NCI-H524 (cell line): ENCODE measurements at regions not wholly inside any gene's neighbourhood (a gene's known extent, or its start where the extent isn't known, plus 50 kb on each side); places are given as distances from the start of the nearest gene placed in this dataset.

ENCODE experiments used
- DNase-seq, 2 experiments: peaks; one replicate each; lab custom pipeline; 2025; lab: John Stamatoyannopoulos, UW

- DNase-seq, result no peak
These were observed 308.8 kb upstream of the ZNF32 start for GRCh38 chr10:43957267-43958070.

GRCh38 chr10:43955978-43956377 lies 307.3 kb upstream of the ZNF32 start:
- DNase-seq, result no peak

- DNase-seq, result peak in 1 of 2 experiments; percentile 56
These were observed 306.4 kb upstream of the ZNF32 start for GRCh38 chr10:43955002-43955596.

- DNase-seq, result no peak
These were observed 305.0 kb upstream of the ZNF32 start for GRCh38 chr10:43953672-43954071.

GRCh38 chr10:43952760-43953159 lies 304.1 kb upstream of the ZNF32 start:
- DNase-seq, result no peak

- DNase-seq, result no peak
These were observed 300.7 kb upstream of the ZNF32 start for GRCh38 chr10:43949351-43949750.

GRCh38 chr10:43946445-43946844 lies 297.8 kb upstream of the ZNF32 start:
- no peak for DNase-seq

- DNase-seq, result no peak
These were observed 297.2 kb upstream of the ZNF32 start for GRCh38 chr10:43945908-43946307.

- peak in 1 of 2 experiments; percentile 4 for DNase-seq
These were observed 296.5 kb upstream of the ZNF32 start for GRCh38 chr10:43945094-43945730.

GRCh38 chr10:43944381-43945093 lies 295.9 kb upstream of the ZNF32 start:
- no peak for DNase-seq

GRCh38 chr10:43943818-43944360 lies 295.2 kb upstream of the ZNF32 start:
- no peak for DNase-seq

GRCh38 chr10:43943119-43943817 lies 294.6 kb upstream of the ZNF32 start:
- no peak for DNase-seq

GRCh38 chr10:43942096-43942850 lies 293.6 kb upstream of the ZNF32 start:
- DNase-seq, result no peak

GRCh38 chr10:43940898-43941837 lies 292.5 kb upstream of the ZNF32 start:
- DNase-seq, result no peak

- DNase-seq, result peak; percentile 83 to 92
These were observed 291.5 kb upstream of the ZNF32 start for GRCh38 chr10:43939939-43940820.

- DNase-seq, result no peak
These were observed 290.8 kb upstream of the ZNF32 start for GRCh38 chr10:43939389-43939938.

- no peak for DNase-seq
These were observed 290.1 kb upstream of the ZNF32 start for GRCh38 chr10:43938810-43939209.

GRCh38 chr10:43931308-43931930 lies 282.7 kb upstream of the ZNF32 start:
- no peak for DNase-seq
